NCI-H2171 treated with DMSO at 0.1 percent for 48 hours (cell line): ENCODE measurements at regions not wholly inside any gene's neighbourhood (a gene's known extent, or its start where the extent isn't known, plus 50 kb on each side); places are given as distances from the start of the nearest gene placed in this dataset.
"Not testable (repeated sequence)": the region's sequence is repeated elsewhere in the genome, so short reads cannot be mapped to it uniquely, and the experiment has no call there.

ENCODE experiments used
- DNase-seq: peaks from one replicate; lab custom pipeline; 2025; lab: John Stamatoyannopoulos, UW

GRCh38 chr1:208465786-208466590, 221.8 kb upstream of the PLXNA2 start:
- no peak for DNase-seq

- no peak for DNase-seq
Measured at GRCh38 chr1:208467151-208467780, 223.1 kb upstream of the PLXNA2 start.

GRCh38 chr1:208475449-208475848, 231.3 kb upstream of the PLXNA2 start:
- peak; percentile 14 for DNase-seq

- DNase-seq = no peak
Measured at GRCh38 chr1:208475951-208476845, 232.0 kb upstream of the PLXNA2 start.

- peak; percentile 12 for DNase-seq
Measured at GRCh38 chr1:208476846-208477170, 232.6 kb upstream of the PLXNA2 start.

GRCh38 chr1:208479435-208479834, 235.3 kb upstream of the PLXNA2 start:
- no peak for DNase-seq

- DNase-seq = no peak
Measured at GRCh38 chr1:208485512-208485911, 241.3 kb upstream of the PLXNA2 start.

- DNase-seq = no peak
Measured at GRCh38 chr1:208486677-208487076, 242.5 kb upstream of the PLXNA2 start.

- not testable (repeated sequence) for DNase-seq
Measured at GRCh38 chr1:208488432-208488831, 244.2 kb upstream of the PLXNA2 start.

GRCh38 chr1:208496467-208497371, 252.5 kb upstream of the PLXNA2 start:
- DNase-seq = no peak

GRCh38 chr1:208497866-208498541, 253.8 kb upstream of the PLXNA2 start:
- DNase-seq = no peak

GRCh38 chr1:208499026-208499425, 254.8 kb upstream of the PLXNA2 start:
- DNase-seq = no peak

GRCh38 chr1:208499601-208500000, 255.4 kb upstream of the PLXNA2 start:
- no peak for DNase-seq

GRCh38 chr1:208500375-208500774, 256.2 kb upstream of the PLXNA2 start:
- DNase-seq = no peak

- DNase-seq = no peak
Measured at GRCh38 chr1:208501542-208501941, 257.4 kb upstream of the PLXNA2 start.

- DNase-seq = no peak
Measured at GRCh38 chr1:208503787-208504186, 259.6 kb upstream of the PLXNA2 start.

- DNase-seq = no peak
Measured at GRCh38 chr1:208506812-208507211, 262.6 kb upstream of the PLXNA2 start.

- DNase-seq = no peak
Measured at GRCh38 chr1:208509072-208509471, 264.9 kb upstream of the PLXNA2 start.

- DNase-seq = no peak
Measured at GRCh38 chr1:208510192-208510952, 266.2 kb upstream of the PLXNA2 start.

GRCh38 chr1:208511242-208511860, 267.2 kb upstream of the PLXNA2 start:
- DNase-seq = no peak
